KMS-11 (cell line): ENCODE measurements at regions not wholly inside any gene's neighbourhood (a gene's known extent, or its start where the extent isn't known, plus 50 kb on each side); places are given as distances from the start of the nearest gene placed in this dataset.

Source experiments
- H2AFZ ChIP-seq: fragments of 200-600 bp; sonication (generic); 2 replicates; pipeline ENCODE4 v1.6.1; 2016; ENCODE audit warnings: antibody characterized with exemption, mixed run types, low read depth
- H3K27ac ChIP-seq: fragments of 200-600 bp; sonication (generic); 2 replicates; pipeline ENCODE4 v1.6.1; 2016; ENCODE audit warnings: mild to moderate bottlenecking, mixed run types
- H3K27me3 ChIP-seq: fragments of 200-600 bp; sonication (generic); 2 replicates; pipeline ENCODE4 v1.6.1; 2017; ENCODE audit warnings: mild to moderate bottlenecking, low read depth, mixed run types, moderate library complexity; ENCODE audit not compliant: insufficient read depth
- H3K36me3 ChIP-seq: fragments of 200-600 bp; sonication (generic); 2 replicates; pipeline ENCODE4 v1.6.1; 2017; ENCODE audit warnings: mild to moderate bottlenecking, mixed run types; ENCODE audit not compliant: insufficient read depth
- H3K4me1 ChIP-seq: fragments of 200-600 bp; sonication (generic); 2 replicates; pipeline ENCODE4 v1.6.1; 2016; ENCODE audit warnings: mild to moderate bottlenecking, low read depth, mixed run types; ENCODE audit not compliant: poor library complexity, severe bottlenecking
- H3K4me2 ChIP-seq: fragments of 200-600 bp; sonication (generic); 2 replicates; pipeline ENCODE4 v1.7.0; 2016; ENCODE audit warnings: mild to moderate bottlenecking, mixed run types
- H3K4me3 ChIP-seq: fragments of 200-600 bp; sonication (generic); IDR thresholded peaks from 2 replicates; pipeline ENCODE4 v1.6.1; 2017; ENCODE audit warnings: low read depth, low read length, mixed read lengths; ENCODE audit not compliant: insufficient read depth
- H3K79me2 ChIP-seq: fragments of 200-600 bp; sonication (generic); 2 replicates; pipeline ENCODE4 v1.6.1; 2016; ENCODE audit warnings: low read depth, mixed run types; ENCODE audit not compliant: insufficient read depth
- H3K9ac ChIP-seq: fragments of 200-600 bp; sonication (generic); 2 replicates; pipeline ENCODE4 v1.6.1; 2016; ENCODE audit warnings: mild to moderate bottlenecking, mixed run types
- H4K20me1 ChIP-seq: fragments of 200-600 bp; sonication (generic); 2 replicates; pipeline ENCODE4 v1.6.1; 2016; ENCODE audit warnings: mild to moderate bottlenecking, mixed run types; ENCODE audit not compliant: insufficient read depth
- CTCF ChIP-seq: fragments of 200-600 bp; sonication (generic); conservative IDR thresholded peaks from 2 replicates; pipeline ENCODE4 v1.6.1; 2017; ENCODE audit warnings: low read depth, mild to moderate bottlenecking, antibody characterized with exemption, low read length, moderate library complexity, mixed read lengths

- TF ChIP-seq CTCF: no peak
- Histone ChIP-seq H4K20me1 (no peaks in the 10 kb centered on the region), H3K27me3 (no peaks in the 10 kb centered on the region), H3K27ac (no peak overlapping the region), H3K4me1 (no peaks in the 10 kb centered on the region), H3K4me2 (no peak overlapping the region), H3K79me2 (no peaks in the 10 kb centered on the region), H3K9ac (no peak overlapping the region), H3K4me3 (no peak overlapping the region), H3K36me3 (no peaks in the 10 kb centered on the region), H2AFZ (no peak overlapping the region)
Observed at GRCh38 chr4:29199485-29199884, 1520.7 kb upstream of the PCDH7 start.

GRCh38 chr4:29213020-29213419 is 1507.1 kb upstream of the PCDH7 start:
- Histone ChIP-seq H3K4me2 (no peak overlapping the region), H3K27me3 (no peaks in the 10 kb centered on the region), H3K4me3 (no peak overlapping the region), H3K27ac (no peak overlapping the region), H3K36me3 (no peaks in the 10 kb centered on the region), H4K20me1 (no peaks in the 10 kb centered on the region), H3K4me1 (no peaks in the 10 kb centered on the region), H3K79me2 (no peaks in the 10 kb centered on the region), H3K9ac (no peak overlapping the region), H2AFZ (no peak overlapping the region)
- no peak for TF ChIP-seq CTCF

- no peak overlapping the region for H3K27ac ChIP-seq
- H3K4me1 ChIP-seq: no peaks in the 10 kb centered on the region
- no peak for TF ChIP-seq CTCF
- H3K36me3 ChIP-seq: no peaks in the 10 kb centered on the region
- no peaks in the 10 kb centered on the region for H4K20me1 ChIP-seq
- no peaks in the 10 kb centered on the region for H3K27me3 ChIP-seq
- no peak overlapping the region for H2AFZ ChIP-seq
- H3K79me2 ChIP-seq: no peaks in the 10 kb centered on the region
- H3K4me2 ChIP-seq: no peak overlapping the region
- no peak overlapping the region for H3K9ac ChIP-seq
- no peak overlapping the region for H3K4me3 ChIP-seq
Observed at GRCh38 chr4:29220761-29221160, 1499.4 kb upstream of the PCDH7 start.

GRCh38 chr4:29224911-29225310 is 1495.3 kb upstream of the PCDH7 start:
- no peak overlapping the region for H2AFZ ChIP-seq
- no peaks in the 10 kb centered on the region for H3K36me3 ChIP-seq
- no peak for TF ChIP-seq CTCF
- H3K27ac ChIP-seq: no peak overlapping the region
- H4K20me1 ChIP-seq: no peaks in the 10 kb centered on the region
- H3K4me1 ChIP-seq: no peaks in the 10 kb centered on the region
- no peaks in the 10 kb centered on the region for H3K27me3 ChIP-seq
- no peak overlapping the region for H3K4me3 ChIP-seq
- no peak overlapping the region for H3K9ac ChIP-seq
- no peak overlapping the region for H3K4me2 ChIP-seq
- H3K79me2 ChIP-seq: no peaks in the 10 kb centered on the region

- no peak for TF ChIP-seq CTCF
- Histone ChIP-seq H3K4me1 (no peaks in the 10 kb centered on the region), H2AFZ (no peak overlapping the region), H3K79me2 (no peaks in the 10 kb centered on the region), H3K4me3 (no peak overlapping the region), H4K20me1 (no peaks in the 10 kb centered on the region), H3K4me2 (no peak overlapping the region), H3K36me3 (no peaks in the 10 kb centered on the region), H3K27me3 (no peaks in the 10 kb centered on the region), H3K27ac (no peak overlapping the region), H3K9ac (no peak overlapping the region)
Observed at GRCh38 chr4:29240641-29241040, 1479.5 kb upstream of the PCDH7 start.
